ENCODE measurements at regions not wholly inside any gene's neighbourhood (a gene's known extent, or its start where the extent isn't known, plus 50 kb on each side); places are given as distances from the start of the nearest gene placed in this dataset.

- intact Hi-C loops (cut with DNase I) = no loop called here
- TF ChIP-seq POLR2A (IDR thresholded peaks at IDR 0.05) (no peak), POLR2AphosphoS5 (IDR thresholded peaks at IDR 0.05) (peak; percentile 22)
- H3K4me3 ChIP-seq = peak overlapping the region; percentile 43 to 55
- H3K36me3 ChIP-seq = no peaks in the 10 kb centered on the region
- H3K4me1 ChIP-seq (replicated peaks) = no peaks in the 10 kb centered on the region
- WGBS = under 1% methylated on average over 42 of the region's 42 CpGs
- no peaks in the 10 kb centered on the region for H3K27me3 ChIP-seq (replicated peaks; ENCODE audit: insufficient read depth)
- H3K27ac ChIP-seq = peak overlapping the region; percentile 63 to 76
- DNase-seq (ENCODE audit: low spot score) = peak; percentile 60
- no peaks in the 10 kb centered on the region for H3K9me3 ChIP-seq
Measured at GRCh38 chr12:107320929-107321631, 227.7 kb upstream of the CRY1 start.

- H3K4me1 ChIP-seq (replicated peaks) = no peaks in the 10 kb centered on the region
- H3K27ac ChIP-seq = peak overlapping the region in 1 of 2 donors; percentile 76
- H3K36me3 ChIP-seq = no peaks in the 10 kb centered on the region
- H3K4me3 ChIP-seq = no peak overlapping the region
- TF ChIP-seq POLR2A (IDR thresholded peaks at IDR 0.05) = no peak
- TF ChIP-seq POLR2AphosphoS5 (IDR thresholded peaks at IDR 0.05) = no peak
- TF ChIP-seq CTCF (IDR thresholded peaks at IDR 0.05) = no peak
- H3K9me3 ChIP-seq = no peaks in the 10 kb centered on the region
- whole genome bisulfite sequencing = 88% methylated on average over 3 of the region's 3 CpGs
- no peaks in the 10 kb centered on the region for H3K27me3 ChIP-seq (replicated peaks; ENCODE audit: insufficient read depth)
- intact Hi-C loops (cut with DNase I) = no loop called here
- DNase-seq (ENCODE audit: low spot score) = no peak
Measured at GRCh38 chr12:107322063-107322462, 228.7 kb upstream of the CRY1 start.

GRCh38 chr12:107325075-107325608, 231.8 kb upstream of the CRY1 start:
- intact Hi-C loops (cut with DNase I) = no loop called here
- no peaks in the 10 kb centered on the region for H3K27me3 ChIP-seq (replicated peaks; ENCODE audit: insufficient read depth)
- no peaks in the 10 kb centered on the region for H3K9me3 ChIP-seq
- H3K36me3 ChIP-seq = no peaks in the 10 kb centered on the region
- no peak overlapping the region for H3K4me3 ChIP-seq
- TF ChIP-seq POLR2AphosphoS5 (IDR thresholded peaks at IDR 0.05) = no peak
- no peak for TF ChIP-seq CTCF (IDR thresholded peaks at IDR 0.05)
- no peak for TF ChIP-seq POLR2A (IDR thresholded peaks at IDR 0.05)
- H3K27ac ChIP-seq = no peak overlapping the region
- no peaks in the 10 kb centered on the region for H3K4me1 ChIP-seq (replicated peaks)
- 37% methylated on average over 2 of the region's 2 CpGs for WGBS
- no peak for DNase-seq (ENCODE audit: low spot score)

- no peaks in the 10 kb centered on the region for H3K4me1 ChIP-seq (replicated peaks)
- no peaks in the 10 kb centered on the region for H3K9me3 ChIP-seq
- TF ChIP-seq CTCF (IDR thresholded peaks at IDR 0.05) (no peak), POLR2A (IDR thresholded peaks at IDR 0.05) (no peak), POLR2AphosphoS5 (IDR thresholded peaks at IDR 0.05) (no peak)
- H3K27ac ChIP-seq = no peak overlapping the region
- no peaks in the 10 kb centered on the region for H3K27me3 ChIP-seq (replicated peaks; ENCODE audit: insufficient read depth)
- no peaks in the 10 kb centered on the region for H3K36me3 ChIP-seq
- intact Hi-C loops (cut with DNase I) = no loop called here
- WGBS = 56% methylated on average over 2 of the region's 2 CpGs
- no peak for DNase-seq (ENCODE audit: low spot score)
- H3K4me3 ChIP-seq = no peak overlapping the region
Measured at GRCh38 chr12:107326237-107326636, 232.9 kb upstream of the CRY1 start.

GRCh38 chr12:107327651-107328182, 234.4 kb upstream of the CRY1 start:
- no peaks in the 10 kb centered on the region for H3K9me3 ChIP-seq
- WGBS = 74% methylated on average over 5 of the region's 5 CpGs
- H3K27me3 ChIP-seq (replicated peaks; ENCODE audit: insufficient read depth) = no peaks in the 10 kb centered on the region
- TF ChIP-seq POLR2AphosphoS5 (IDR thresholded peaks at IDR 0.05) (no peak), CTCF (IDR thresholded peaks at IDR 0.05) (no peak), POLR2A (IDR thresholded peaks at IDR 0.05) (no peak)
- no peaks in the 10 kb centered on the region for H3K36me3 ChIP-seq
- no peak overlapping the region for H3K4me3 ChIP-seq
- no peaks in the 10 kb centered on the region for H3K4me1 ChIP-seq (replicated peaks)
- no peak for DNase-seq (ENCODE audit: low spot score)
- H3K27ac ChIP-seq = no peak overlapping the region
- intact Hi-C loops (cut with DNase I) = no loop called here
